ENCODE measurements at regions not wholly inside any gene's neighbourhood (a gene's known extent, or its start where the extent isn't known, plus 50 kb on each side); places are given as distances from the start of the nearest gene placed in this dataset.

DNA sequence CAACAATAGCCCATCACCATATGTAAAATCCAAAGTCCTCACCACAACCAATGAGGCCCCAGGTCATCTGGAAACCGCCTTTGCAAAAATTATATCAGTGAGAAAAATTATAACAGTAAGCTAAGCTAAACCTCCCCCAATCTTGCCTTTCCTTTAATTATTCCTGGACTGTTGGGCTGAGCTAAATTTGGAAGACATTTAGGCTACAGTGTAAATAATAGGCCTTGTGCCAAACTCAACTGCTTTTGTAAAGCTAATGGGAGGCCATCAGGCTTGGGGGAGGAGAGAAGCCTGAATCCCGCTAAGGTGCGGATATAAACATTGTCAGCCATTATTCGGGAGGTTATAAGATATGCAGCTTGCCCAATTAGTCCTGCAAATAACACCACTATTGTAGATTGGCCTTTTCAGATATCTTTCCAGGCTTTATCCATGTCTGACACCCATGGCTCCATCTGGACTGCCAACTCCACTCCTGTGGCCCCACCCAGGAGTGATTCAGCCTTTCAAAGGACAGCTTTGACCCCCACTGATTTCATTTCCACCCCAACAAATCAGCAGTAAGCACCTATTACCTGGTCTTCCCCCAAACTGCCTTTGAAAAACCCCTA, 53.0 kb upstream of the CA12 start:
- H3K9me3 ChIP-seq, result no peaks in the 10 kb centered on the region
- H3K4me1 ChIP-seq, result peaks cover 22% of the 10 kb centered on the region
- no peaks in the 10 kb centered on the region for H3K27me3 ChIP-seq
- no peak for DNase-seq
- TF ChIP-seq, protein P1, sequence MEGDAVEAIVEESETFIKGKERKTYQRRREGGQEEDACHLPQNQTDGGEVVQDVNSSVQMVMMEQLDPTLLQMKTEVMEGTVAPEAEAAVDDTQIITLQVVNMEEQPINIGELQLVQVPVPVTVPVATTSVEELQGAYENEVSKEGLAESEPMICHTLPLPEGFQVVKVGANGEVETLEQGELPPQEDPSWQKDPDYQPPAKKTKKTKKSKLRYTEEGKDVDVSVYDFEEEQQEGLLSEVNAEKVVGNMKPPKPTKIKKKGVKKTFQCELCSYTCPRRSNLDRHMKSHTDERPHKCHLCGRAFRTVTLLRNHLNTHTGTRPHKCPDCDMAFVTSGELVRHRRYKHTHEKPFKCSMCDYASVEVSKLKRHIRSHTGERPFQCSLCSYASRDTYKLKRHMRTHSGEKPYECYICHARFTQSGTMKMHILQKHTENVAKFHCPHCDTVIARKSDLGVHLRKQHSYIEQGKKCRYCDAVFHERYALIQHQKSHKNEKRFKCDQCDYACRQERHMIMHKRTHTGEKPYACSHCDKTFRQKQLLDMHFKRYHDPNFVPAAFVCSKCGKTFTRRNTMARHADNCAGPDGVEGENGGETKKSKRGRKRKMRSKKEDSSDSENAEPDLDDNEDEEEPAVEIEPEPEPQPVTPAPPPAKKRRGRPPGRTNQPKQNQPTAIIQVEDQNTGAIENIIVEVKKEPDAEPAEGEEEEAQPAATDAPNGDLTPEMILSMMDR (IDR thresholded peaks at IDR 0.05; ENCODE audit: low read depth, low read length), result no peak
- H3K36me3 ChIP-seq, result no peaks in the 10 kb centered on the region
- H3K4me3 ChIP-seq (ENCODE audit: low read depth, low read length), result no peak overlapping the region

DNA sequence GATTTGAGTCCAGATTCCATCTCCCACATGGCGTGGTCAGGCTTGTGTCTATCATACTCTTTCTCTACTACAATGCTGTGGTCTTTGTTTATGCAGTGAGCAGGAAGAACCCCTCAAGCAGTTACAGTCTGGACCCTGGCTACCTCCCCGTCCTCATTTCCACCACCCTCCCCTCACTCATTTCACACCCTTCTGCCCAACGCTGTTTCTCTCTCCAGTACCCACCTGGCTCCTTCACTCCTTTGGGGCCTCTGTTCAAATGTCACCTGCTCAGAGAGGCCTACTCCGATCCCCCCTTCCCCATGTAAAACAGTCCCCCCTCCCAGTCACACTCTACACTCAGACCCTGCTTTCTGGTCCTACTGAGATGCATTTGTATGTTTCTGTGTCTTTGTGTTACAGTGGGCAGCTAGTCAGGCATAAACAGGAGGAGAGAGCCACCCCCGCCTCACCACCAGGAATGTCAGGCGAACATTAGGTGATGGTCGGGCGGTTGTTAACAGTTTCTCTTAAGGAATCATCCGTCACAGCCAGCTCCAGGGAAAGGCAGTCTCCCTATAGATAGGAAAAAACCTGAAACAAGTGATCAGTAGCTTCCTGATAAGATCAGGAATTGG, 53.7 kb upstream of the CA12 start:
- TF ChIP-seq, protein P1 (IDR thresholded peaks at IDR 0.05; ENCODE audit: low read depth, low read length), result no peak
- no peak overlapping the region for H3K4me3 ChIP-seq (ENCODE audit: low read depth, low read length)
- H3K9me3 ChIP-seq, result no peaks in the 10 kb centered on the region

DNA sequence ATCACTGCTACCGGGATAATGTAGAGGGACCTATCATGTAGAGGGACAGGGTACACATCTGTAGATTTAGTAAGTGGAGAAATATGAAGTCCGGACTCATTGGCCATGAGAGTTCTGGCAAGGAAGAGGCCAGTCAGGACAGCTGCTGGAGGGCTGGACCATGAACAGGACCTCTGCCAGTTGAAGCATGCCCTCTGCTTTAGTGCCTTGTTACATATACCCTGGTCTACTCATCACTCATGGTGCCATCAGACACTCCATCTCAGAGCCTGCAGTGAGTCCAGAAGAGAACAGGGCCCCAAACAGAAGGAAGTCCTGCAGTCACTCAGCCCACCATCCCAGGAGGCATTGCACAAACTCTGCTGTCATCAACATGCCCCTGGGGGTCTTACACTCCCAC, 54.7 kb upstream of the CA12 start:
- Histone ChIP-seq H3K4me3 (ENCODE audit: low read depth, low read length) (no peak overlapping the region), H3K27me3 (no peaks in the 10 kb centered on the region), H3K4me1 (peaks cover 24% of the 10 kb centered on the region), H3K9me3 (no peaks in the 10 kb centered on the region), H3K36me3 (no peaks in the 10 kb centered on the region)
- no peak for DNase-seq
- TF ChIP-seq, protein P1 (IDR thresholded peaks at IDR 0.05; ENCODE audit: low read depth, low read length), result no peak

More for the DNA sequence above, 53.7 kb upstream of the CA12 start:
- DNase-seq, result no peak
- Histone ChIP-seq H3K36me3 (no peaks in the 10 kb centered on the region), H3K27me3 (no peaks in the 10 kb centered on the region), H3K4me1 (peaks cover 24% of the 10 kb centered on the region)

DNA sequence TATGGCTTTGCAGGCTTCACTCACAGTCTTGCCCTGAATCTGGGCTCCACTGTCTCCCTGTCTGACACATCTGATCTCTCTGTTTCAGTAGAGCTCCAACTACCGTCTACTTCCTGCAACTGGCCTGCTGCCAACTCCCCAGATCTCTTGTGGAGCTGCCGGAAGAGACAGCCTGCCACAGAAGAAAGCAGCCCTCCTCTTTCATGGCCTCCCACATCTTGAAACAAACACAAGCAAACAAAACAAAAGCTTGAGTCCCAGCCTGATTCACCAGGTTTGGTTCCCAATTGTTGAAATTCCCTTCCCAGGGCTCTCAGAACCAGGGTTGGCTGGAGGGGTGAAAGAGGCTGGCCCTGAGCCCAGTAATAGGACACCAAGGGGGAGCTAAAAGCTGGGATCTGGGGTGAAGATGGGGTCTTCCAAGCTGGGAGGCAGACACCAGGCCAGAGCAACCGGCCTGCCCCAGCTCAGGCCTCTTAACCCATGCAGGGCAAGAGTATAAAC, 55.3 kb upstream of the CA12 start:
- TF ChIP-seq, protein P1 (IDR thresholded peaks at IDR 0.05; ENCODE audit: low read depth, low read length), result peak; percentile 32; the same call in 1 of the 2 replicates
- Histone ChIP-seq H3K9me3 (no peaks in the 10 kb centered on the region), H3K27me3 (no peaks in the 10 kb centered on the region), H3K4me1 (peaks cover 24% of the 10 kb centered on the region), H3K36me3 (no peaks in the 10 kb centered on the region), H3K4me3 (ENCODE audit: low read depth, low read length) (no peak overlapping the region)
- DNase-seq, result peak; percentile 90

DNA sequence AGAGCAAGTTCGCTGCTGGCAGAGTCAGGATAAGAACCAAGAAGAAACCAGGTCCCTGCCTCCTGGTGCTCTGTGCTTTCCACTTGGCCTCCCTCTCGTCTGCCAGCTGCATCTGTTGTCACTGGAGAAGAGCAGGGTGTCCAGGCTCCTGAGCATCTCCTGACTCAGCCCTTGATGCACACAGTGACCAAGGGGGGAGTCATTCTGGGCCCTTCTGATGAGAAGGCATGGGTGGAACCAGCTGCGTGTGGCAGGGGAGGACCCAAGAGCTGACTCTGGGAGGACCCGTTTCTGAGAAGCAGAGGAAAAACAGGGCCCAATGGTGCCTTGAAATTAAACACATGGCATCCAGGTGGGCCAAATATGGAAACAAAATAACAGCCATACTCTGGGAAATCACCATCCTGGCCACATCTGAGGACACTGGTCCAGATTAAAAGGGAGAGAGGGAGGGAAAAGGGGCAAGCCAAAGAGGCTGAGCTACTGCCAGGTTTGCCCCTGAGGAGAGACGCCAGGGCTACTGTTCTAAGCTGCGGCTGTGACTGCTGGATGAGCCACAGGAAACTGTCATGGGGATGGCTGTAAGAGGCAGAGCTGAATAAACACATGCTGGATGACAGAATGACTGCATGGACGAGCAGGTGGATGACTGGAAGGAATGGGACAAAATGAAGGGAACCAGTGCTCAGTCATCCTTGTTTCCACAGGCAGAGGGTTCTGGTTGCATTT, 58.1 kb upstream of the CA12 start:
- TF ChIP-seq, protein P1 (IDR thresholded peaks at IDR 0.05; ENCODE audit: low read depth, low read length), result no peak
- Histone ChIP-seq H3K36me3 (no peaks in the 10 kb centered on the region), H3K27me3 (no peaks in the 10 kb centered on the region), H3K4me3 (ENCODE audit: low read depth, low read length) (no peak overlapping the region), H3K9me3 (no peaks in the 10 kb centered on the region), H3K4me1 (peaks cover 22% of the 10 kb centered on the region)
- peak; percentile 23 for DNase-seq

Data from BE2C (cell line).